ENCODE measurements at regions not wholly inside any gene's neighbourhood (a gene's known extent, or its start where the extent isn't known, plus 50 kb on each side); places are given as distances from the start of the nearest gene placed in this dataset.

DNA sequence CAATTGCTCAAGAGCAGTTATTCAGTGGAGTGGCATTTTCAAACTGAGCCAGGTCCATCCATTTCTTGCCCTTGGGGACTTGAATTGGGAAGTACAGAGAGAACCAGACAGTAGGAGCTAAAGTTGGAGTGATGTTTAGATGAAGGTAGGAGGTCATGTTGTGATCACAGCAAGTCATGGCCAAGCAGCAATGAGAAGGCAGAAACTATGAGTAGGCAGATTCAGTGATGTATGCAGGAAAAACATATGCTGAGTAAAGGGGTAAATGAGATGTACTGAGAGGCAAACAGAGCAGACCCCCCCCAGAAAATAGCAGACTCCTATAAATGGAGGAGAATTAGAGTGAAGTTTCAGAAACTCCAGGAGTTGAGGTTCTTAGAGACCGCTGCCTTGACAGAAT, 95.8 kb downstream of the PERP start:
- DNase-seq, result no peak

DNA sequence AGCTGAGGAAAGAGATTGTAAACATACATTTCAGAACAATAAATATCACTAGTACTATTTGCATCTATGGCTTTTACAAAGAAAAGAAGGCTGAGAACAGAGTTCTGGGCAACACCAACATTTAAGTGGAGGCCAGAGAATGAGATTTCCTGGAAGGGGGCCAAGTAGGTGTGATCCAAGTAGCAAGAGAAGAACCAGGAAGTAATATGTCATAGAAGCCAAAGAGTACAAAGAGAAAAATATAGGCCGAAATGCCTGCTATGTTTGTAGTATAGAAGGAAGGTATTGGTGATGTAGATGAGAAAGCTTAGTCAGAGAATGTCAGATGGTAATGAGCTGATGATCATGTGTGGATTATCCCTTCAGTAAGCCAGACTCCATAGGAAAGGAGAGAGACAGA, 94.5 kb downstream of the PERP start:
- DNase-seq, result peak in 1 of 2 donors; percentile 8

- no peak for DNase-seq
These were observed 93.3 kb downstream of the PERP start for GRCh38 chr6:138013959-138014358.

DNA sequence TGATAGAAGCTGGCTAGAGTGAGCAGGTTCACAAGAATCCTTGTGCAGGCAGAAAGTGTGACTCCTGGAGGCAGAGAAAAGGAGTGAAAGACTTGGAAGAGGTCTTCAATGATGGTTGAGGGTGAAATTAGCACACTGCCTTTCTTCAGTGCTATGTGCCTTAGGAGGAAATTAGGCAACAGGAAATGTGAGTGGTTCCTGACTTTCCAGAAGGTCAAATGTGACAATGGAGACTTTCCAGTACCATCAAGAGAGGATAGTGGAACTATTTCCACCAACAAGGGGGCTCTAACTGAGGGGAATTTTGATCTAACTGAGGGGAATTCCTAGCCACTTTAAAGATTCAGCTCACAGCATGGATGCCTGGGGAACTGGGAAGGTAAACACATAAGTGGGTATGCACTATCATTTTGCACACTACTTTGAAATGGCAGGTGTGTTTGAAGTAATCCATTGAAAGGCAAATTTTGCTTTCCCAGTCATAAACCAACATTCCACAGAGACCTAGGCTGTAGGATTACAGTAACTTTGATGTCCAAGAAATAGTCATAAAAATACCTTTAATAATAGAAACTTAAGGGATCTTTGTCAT, 90.0 kb downstream of the PERP start:
- DNase-seq, result no peak

GRCh38 chr6:138018297-138018696, 88.9 kb downstream of the PERP start:
- no peak for DNase-seq

- no peak for DNase-seq
These were observed 81.7 kb downstream of the PERP start for GRCh38 chr6:138025528-138025978.

DNA sequence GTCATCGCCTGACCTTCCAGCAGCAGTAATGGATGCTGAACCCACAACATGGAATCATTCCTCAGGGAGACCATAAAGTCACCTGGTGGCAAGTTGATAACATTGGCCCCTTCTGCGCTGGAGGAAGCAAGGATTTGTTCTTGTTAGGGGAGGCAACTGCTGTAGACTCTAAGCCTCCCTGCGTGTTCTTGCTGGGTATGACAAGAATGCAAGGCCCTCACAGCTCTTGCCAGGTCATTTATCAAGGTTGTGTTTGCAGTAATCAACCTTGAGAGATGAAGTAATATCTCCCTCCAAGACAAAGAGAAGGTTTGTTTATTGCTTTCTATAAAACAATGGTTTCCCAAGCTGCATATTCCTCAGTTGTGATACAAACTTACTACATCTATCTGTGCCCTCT, 80.9 kb downstream of the PERP start:
- no peak for DNase-seq

- DNase-seq, result no peak
These were observed 78.3 kb downstream of the PERP start for GRCh38 chr6:138028893-138029292.

GRCh38 chr6:138030872-138031271, 76.3 kb downstream of the PERP start:
- DNase-seq, result no peak

GRCh38 chr6:138031417-138031816, 75.8 kb downstream of the PERP start:
- no peak for DNase-seq

- no peak for DNase-seq
These were observed 75.4 kb downstream of the PERP start for GRCh38 chr6:138031850-138032249.

GRCh38 chr6:138032571-138032970, 74.6 kb downstream of the PERP start:
- no peak for DNase-seq

GRCh38 chr6:138034229-138034628, 73.0 kb downstream of the PERP start:
- DNase-seq, result no peak

DNA sequence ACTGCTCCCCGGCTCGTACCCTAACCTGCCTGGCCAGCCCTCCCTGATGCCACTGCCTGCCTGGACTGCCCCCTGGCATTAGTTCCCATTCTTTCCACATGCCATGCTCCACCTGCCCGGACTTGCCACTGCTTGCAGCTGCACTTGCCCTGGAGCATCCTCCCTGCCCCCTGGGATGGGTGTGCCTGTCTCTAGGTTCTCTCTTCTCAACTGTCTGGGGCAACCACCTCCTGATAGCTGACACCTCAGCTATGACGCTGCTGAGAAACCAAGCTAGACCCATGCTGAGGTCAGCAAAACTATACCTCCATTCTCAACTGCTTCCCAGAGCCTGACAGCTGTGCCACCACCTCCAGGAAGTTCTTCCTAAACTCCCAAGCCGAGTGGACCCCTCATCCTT, 72.1 kb downstream of the PERP start:
- DNase-seq, result no peak

DNA sequence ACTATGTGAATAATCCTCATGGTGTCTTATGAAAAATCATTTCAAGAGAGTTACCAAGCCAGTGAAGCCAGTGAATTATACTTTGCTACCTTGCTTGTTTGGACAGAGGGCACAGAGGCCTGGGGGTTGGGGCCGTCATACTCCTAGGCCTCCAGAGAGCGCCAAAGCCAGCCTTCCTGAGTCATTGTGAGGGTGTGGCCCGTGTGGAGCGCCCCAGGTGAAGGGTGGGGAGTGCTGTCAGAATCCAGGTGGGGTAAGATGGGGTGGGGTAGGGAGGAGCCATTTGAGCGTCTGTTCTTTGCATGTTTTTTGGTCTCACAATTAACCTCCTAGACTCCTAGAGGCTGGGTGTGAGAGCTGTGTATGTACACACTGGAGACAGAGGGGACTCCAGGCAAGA, 71.1 kb downstream of the PERP start:
- DNase-seq, result no peak

DNA sequence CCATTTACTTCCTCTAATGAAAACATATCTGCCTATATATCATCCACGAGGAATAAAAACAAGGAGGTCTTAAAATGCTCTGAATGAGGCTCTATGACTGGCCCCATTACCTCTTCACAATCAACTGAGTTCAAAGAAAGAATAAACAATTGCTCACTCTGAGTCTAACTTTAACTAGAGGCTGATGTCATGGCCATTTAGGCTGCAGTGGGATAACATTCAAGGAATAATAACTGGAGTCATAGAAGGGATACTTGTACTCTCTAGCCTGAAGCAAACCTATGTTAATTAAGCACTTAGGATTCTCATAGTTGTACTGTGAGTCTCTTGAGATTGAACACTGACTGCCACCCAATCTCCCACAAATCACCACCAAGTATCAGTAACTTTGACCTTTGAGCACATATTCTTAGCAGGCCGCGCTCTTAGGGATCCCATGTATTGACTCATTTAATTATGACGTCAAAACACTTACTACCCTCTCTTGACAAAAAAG, 70.2 kb downstream of the PERP start:
- no peak for DNase-seq

GRCh38 chr6:138038142-138038870, 68.9 kb downstream of the PERP start:
- no peak for DNase-seq
